Astrocyte (in vitro differentiated cells and primary cell): ENCODE measurements at regions not wholly inside any gene's neighbourhood (a gene's known extent, or its start where the extent isn't known, plus 50 kb on each side); places are given as distances from the start of the nearest gene placed in this dataset.

ENCODE experiments used
- DNase-seq: peaks from one replicate; pipeline ENCODE4 v3.0.0-alpha.2; 2010; ENCODE audit warnings: low read depth
- FAIRE-seq: peaks from 2 replicates; lab custom pipeline; 2011; peaks lifted over from hg19 to GRCh38; lab: Jason Lieb, UNC
- H2AFZ ChIP-seq: 2 replicates; pipeline ENCODE4 v1.6.0; 2012; ENCODE audit warnings: low read depth, low read length, inconsistent platforms
- H3K27ac ChIP-seq: 2 replicates; pipeline ENCODE4 v1.5.1; 2011; ENCODE audit warnings: low read depth, low read length, inconsistent platforms
- H3K27me3 ChIP-seq: 2 replicates; pipeline ENCODE4 v1.6.0; 2011; ENCODE audit warnings: low read length, inconsistent platforms; ENCODE audit not compliant: insufficient read depth
- H3K36me3 ChIP-seq: 2 replicates; pipeline ENCODE4 v1.5.1; 2011; ENCODE audit warnings: low read length, inconsistent platforms; ENCODE audit not compliant: insufficient read depth
- H3K4me1 ChIP-seq: 2 replicates; pipeline ENCODE4 v1.5.1; 2011; ENCODE audit warnings: low read length, inconsistent platforms; ENCODE audit not compliant: insufficient read depth
- H3K4me2 ChIP-seq: 2 replicates; pipeline ENCODE4 v1.6.0; 2012; ENCODE audit warnings: low read length, inconsistent platforms
- H3K4me3 ChIP-seq: 2 replicates; pipeline ENCODE4 v1.5.1; 2011; ENCODE audit warnings: low read depth, mild to moderate bottlenecking, low read length, inconsistent platforms; ENCODE audit not compliant: insufficient read depth
- H3K79me2 ChIP-seq: 2 replicates; pipeline ENCODE4 v1.6.0; 2012; ENCODE audit warnings: mild to moderate bottlenecking, low read length, inconsistent platforms; ENCODE audit not compliant: insufficient read depth
- H3K9ac ChIP-seq: 2 replicates; pipeline ENCODE4 v1.6.0; 2012; ENCODE audit warnings: mild to moderate bottlenecking, low read length, inconsistent platforms
- H3K9me3 ChIP-seq: 2 replicates; pipeline ENCODE4 v1.5.1; 2012; ENCODE audit warnings: low read depth, mild to moderate bottlenecking, low read length, inconsistent platforms; ENCODE audit not compliant: insufficient read depth
- H4K20me1 ChIP-seq: 2 replicates; pipeline ENCODE4 v1.6.0; 2012; ENCODE audit warnings: low read length, inconsistent platforms; ENCODE audit not compliant: insufficient read depth
- H3K27ac Mint-ChIP-seq: one replicate; pipeline ENCODE4 v1.8.0; 2021; ENCODE audit warnings: mild to moderate bottlenecking, mixed read lengths; ENCODE audit not compliant: unreplicated experiment
- H3K27me3 Mint-ChIP-seq: one replicate; pipeline ENCODE4 v1.8.0; 2021; ENCODE audit warnings: low read depth, mixed read lengths; ENCODE audit not compliant: unreplicated experiment
- H3K36me3 Mint-ChIP-seq: one replicate; pipeline ENCODE4 v1.8.0; 2021; ENCODE audit warnings: low read depth, mixed read lengths; ENCODE audit not compliant: unreplicated experiment
- H3K4me1 Mint-ChIP-seq: one replicate; pipeline ENCODE4 v1.8.0; 2021; ENCODE audit warnings: low read depth, mixed read lengths; ENCODE audit not compliant: unreplicated experiment
- H3K4me3 Mint-ChIP-seq: one replicate; pipeline ENCODE4 v1.8.0; 2021; ENCODE audit warnings: mild to moderate bottlenecking, moderate library complexity, mixed read lengths; ENCODE audit not compliant: unreplicated experiment
- H3K9me3 Mint-ChIP-seq: one replicate; pipeline ENCODE4 v1.8.0; 2021; ENCODE audit warnings: mild to moderate bottlenecking, mixed read lengths; ENCODE audit not compliant: unreplicated experiment
- CTCF ChIP-seq: IDR thresholded peaks from 2 replicates; pipeline ENCODE4 v1.5.1; 2011; ENCODE audit warnings: low read depth, mild to moderate bottlenecking, inconsistent platforms, low read length, moderate library complexity; ENCODE audit not compliant: insufficient read depth
- EZH2 ChIP-seq: IDR thresholded peaks from 2 replicates; pipeline ENCODE4 v1.6.1; 2012; ENCODE audit warnings: mild to moderate bottlenecking, low read length, inconsistent platforms; ENCODE audit not compliant: insufficient read depth

GRCh38 chrX:128310912-128311311, 258.7 kb upstream of the ACTRT1 start:
- H3K79me2 ChIP-seq, result no peaks in the 10 kb centered on the region
- TF ChIP-seq CTCF, result no peak
- no peak for TF ChIP-seq EZH2
- H3K4me3 ChIP-seq, result no peak overlapping the region
- Mint-ChIP-seq H3K27me3 (no peaks in the 10 kb centered on the region), H3K9me3 (peaks cover 6% of the 10 kb centered on the region), H3K4me1 (peaks cover 3% of the 10 kb centered on the region), H3K36me3 (no peaks in the 10 kb centered on the region), H3K27ac (no peak overlapping the region), H3K4me3 (no peak overlapping the region)
- H3K9me3 ChIP-seq, result no peaks in the 10 kb centered on the region
- no peaks in the 10 kb centered on the region for H4K20me1 ChIP-seq
- no peak overlapping the region for H3K9ac ChIP-seq
- H3K4me2 ChIP-seq, result no peak overlapping the region
- no peaks in the 10 kb centered on the region for H3K36me3 ChIP-seq
- FAIRE-seq (no peak), DNase-seq (no peak)
- H3K27ac ChIP-seq, result no peak overlapping the region
- no peaks in the 10 kb centered on the region for H3K27me3 ChIP-seq
- no peaks in the 10 kb centered on the region for H3K4me1 ChIP-seq
- H2AFZ ChIP-seq, result no peak overlapping the region

- Mint-ChIP-seq H3K4me3 (no peak overlapping the region), H3K27ac (peak overlapping the region; percentile 26), H3K4me1 (peaks cover 3% of the 10 kb centered on the region), H3K36me3 (no peaks in the 10 kb centered on the region), H3K9me3 (peaks cover 6% of the 10 kb centered on the region), H3K27me3 (no peaks in the 10 kb centered on the region)
- H3K4me3 ChIP-seq, result no peak overlapping the region
- no peaks in the 10 kb centered on the region for H3K36me3 ChIP-seq
- no peak for TF ChIP-seq CTCF
- no peak for TF ChIP-seq EZH2
- DNase-seq, result no peak
- no peak overlapping the region for H3K27ac ChIP-seq
- H3K4me2 ChIP-seq, result no peak overlapping the region
- H3K4me1 ChIP-seq, result no peaks in the 10 kb centered on the region
- H3K27me3 ChIP-seq, result no peaks in the 10 kb centered on the region
- no peaks in the 10 kb centered on the region for H3K79me2 ChIP-seq
- no peak overlapping the region for H3K9ac ChIP-seq
- H2AFZ ChIP-seq, result no peak overlapping the region
- H4K20me1 ChIP-seq, result no peaks in the 10 kb centered on the region
- no peak for FAIRE-seq
- H3K9me3 ChIP-seq, result no peaks in the 10 kb centered on the region
Observed at GRCh38 chrX:128309311-128309710, 257.1 kb upstream of the ACTRT1 start.

GRCh38 chrX:128294198-128294597, 242.0 kb upstream of the ACTRT1 start:
- no peak for FAIRE-seq

More at GRCh38 chrX:128294198-128294597, 242.0 kb upstream of the ACTRT1 start:
- TF ChIP-seq EZH2 (no peak), CTCF (no peak)
- H3K4me1 Mint-ChIP-seq, result no peaks in the 10 kb centered on the region
- no peaks in the 10 kb centered on the region for H3K36me3 Mint-ChIP-seq
- H3K4me1 ChIP-seq, result no peaks in the 10 kb centered on the region
- H3K27ac ChIP-seq, result no peak overlapping the region
- H3K27me3 ChIP-seq, result no peaks in the 10 kb centered on the region
- no peaks in the 10 kb centered on the region for H3K9me3 Mint-ChIP-seq
- H3K36me3 ChIP-seq, result no peaks in the 10 kb centered on the region
- H3K4me2 ChIP-seq, result no peak overlapping the region
- H3K4me3 Mint-ChIP-seq, result no peak overlapping the region
- no peaks in the 10 kb centered on the region for H3K27me3 Mint-ChIP-seq
- DNase-seq, result no peak
- H3K27ac Mint-ChIP-seq, result no peak overlapping the region
- no peaks in the 10 kb centered on the region for H3K79me2 ChIP-seq
- no peaks in the 10 kb centered on the region for H4K20me1 ChIP-seq
- H2AFZ ChIP-seq, result no peak overlapping the region
- no peak overlapping the region for H3K4me3 ChIP-seq
- H3K9ac ChIP-seq, result no peak overlapping the region
- no peaks in the 10 kb centered on the region for H3K9me3 ChIP-seq
